HG02798 (cell line): ENCODE measurements at regions not wholly inside any gene's neighbourhood (a gene's known extent, or its start where the extent isn't known, plus 50 kb on each side); places are given as distances from the start of the nearest gene placed in this dataset.

ENCODE experiments used
- ATAC-seq: cut with Tn5 transposase; IDR thresholded peaks from one replicate; pipeline ENCODE4 v1.9.1; 2021; ENCODE audit warnings: mild to moderate bottlenecking; ENCODE audit not compliant: unreplicated experiment, poor library complexity

- ATAC-seq, result no peak
Measured at GRCh38 chr20:48198929-48199451, 413.7 kb upstream of the SULF2 start.

DNA sequence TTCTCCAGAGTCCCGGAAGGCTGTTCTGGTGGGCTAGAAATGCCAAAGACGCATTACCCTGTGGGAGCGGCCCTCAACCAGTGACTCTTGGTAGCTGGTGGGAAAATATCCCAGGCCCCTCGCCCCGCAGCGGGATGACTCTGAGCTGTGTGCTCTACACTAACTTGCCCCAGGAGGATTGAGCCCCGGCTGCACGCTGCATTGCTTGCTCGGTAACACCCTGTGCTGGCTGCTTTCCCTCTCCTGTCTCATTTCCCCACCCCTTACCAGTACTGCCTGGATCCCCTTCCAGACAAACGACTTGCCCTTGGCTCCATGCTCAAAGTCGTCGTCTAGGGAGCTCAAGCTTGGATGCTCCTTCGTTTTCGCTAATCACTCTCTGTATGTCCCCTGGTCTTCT is 411.8 kb upstream of the SULF2 start:
- no peak for ATAC-seq

DNA sequence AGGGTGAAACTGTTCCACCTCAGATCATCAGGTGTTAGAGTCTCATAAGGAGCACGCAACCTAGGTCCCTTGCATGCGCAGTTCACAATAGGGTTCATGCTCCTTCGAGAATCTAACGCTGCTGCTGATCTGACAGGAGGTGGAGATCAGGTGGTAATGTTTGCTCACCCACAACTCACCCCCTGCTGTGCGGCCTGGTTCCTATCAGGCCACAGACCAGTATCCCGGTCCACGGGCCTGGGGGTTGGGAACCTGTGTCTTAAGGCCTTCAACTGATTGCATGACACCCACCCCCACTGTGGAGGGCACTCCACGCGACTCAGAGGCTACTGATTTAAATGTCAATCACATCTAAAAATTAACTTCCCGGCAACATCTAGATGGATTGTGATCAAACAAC is 411.2 kb upstream of the SULF2 start:
- no peak for ATAC-seq

- ATAC-seq, result no peak
Measured at GRCh38 chr20:48196001-48196400, 410.7 kb upstream of the SULF2 start.

DNA sequence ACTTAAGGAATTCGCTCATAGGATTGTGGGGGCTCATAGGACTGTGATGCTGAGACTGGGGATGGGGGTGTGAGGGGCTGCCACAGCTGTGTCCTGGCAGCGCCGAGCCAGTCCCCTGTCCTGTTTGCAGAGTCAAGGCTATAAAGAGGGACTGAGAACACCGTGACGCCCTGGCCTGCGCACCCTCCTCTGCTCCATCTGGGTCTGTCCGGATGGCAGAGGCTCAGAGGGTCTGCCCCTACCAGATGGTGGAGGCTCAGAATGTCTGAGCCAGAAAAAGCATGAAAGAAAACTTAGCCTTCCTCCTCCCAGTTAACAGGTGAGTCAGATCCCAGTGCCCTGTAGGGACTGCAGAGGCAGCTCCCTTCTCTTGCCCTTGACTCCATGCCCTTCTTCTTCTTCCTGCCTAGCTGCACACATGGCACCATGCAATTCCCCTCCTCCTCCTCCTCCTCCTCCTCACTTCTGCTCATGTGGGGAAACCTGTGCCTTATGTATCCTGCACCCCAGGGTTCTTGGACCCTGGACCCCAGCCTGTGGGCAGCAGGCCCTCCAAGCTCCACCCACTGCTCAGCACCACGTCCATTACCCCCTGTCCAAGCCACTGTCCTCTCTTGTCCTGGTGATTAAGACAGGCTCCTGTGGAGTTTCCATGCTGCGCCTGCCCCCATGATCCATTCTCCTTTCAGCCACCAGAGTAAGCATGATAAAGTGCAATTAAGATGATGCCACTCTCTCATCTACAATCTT is 410.0 kb upstream of the SULF2 start:
- no peak for ATAC-seq

DNA sequence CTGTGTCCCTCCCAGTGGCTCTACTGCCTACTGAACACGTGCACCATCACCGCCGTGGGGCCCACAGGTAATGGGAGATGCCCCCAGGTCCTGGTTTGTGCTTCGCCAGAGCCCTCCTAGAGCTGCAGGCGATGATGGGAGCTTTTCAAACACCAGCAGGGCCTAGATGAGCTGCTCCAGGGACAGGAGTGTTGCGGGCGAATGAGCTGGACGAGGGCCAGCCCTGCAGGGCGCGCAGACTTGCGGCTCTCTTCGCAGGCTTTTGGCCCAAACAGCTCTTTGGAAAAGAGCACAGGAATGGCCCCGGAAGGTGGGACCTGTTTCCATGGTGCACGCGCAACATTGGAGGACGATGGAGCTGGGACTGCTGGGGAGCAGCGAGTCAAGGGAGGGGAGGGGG is 409.3 kb upstream of the SULF2 start:
- ATAC-seq, result no peak

GRCh38 chr20:48193627-48194425 is 408.5 kb upstream of the SULF2 start:
- ATAC-seq, result no peak

GRCh38 chr20:48192109-48192508 is 406.8 kb upstream of the SULF2 start:
- no peak for ATAC-seq

DNA sequence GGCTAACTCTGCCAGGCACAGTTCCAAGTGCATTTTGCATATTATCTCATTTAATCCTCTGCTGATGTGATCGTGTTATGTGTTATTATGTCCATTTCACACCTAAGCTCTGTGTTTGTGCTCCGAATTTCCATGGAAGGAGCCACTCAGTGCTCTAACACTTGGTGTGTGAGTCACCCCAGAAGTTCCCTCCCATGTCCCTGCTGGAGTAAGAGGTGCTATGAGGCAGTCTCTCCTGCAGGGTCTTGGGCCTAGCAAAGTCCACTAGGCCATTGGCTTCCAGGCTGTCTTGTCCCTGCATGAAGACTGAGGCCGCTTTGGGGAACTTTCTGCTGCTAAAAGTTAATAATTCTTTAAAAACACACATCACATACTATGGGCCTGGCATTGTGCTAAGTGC is 405.9 kb upstream of the SULF2 start:
- ATAC-seq, result no peak

DNA sequence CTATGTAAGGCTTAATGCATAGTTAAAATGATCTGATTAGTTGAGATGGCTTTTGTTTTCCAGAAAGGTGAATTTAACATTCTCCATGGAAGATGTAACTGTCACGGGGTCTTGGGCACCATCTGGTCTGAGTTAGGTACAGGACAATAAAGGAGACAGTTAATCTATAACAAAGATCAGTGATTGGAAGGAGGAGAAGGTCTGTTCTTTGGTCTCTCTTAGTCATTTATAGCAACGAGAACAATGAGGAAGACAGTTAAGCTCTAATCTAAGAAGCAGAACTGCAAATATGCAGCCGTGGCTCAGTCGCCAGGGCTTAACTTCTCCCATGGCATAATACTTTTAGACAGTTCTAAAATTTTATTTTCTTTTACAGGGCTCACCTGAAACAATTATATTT is 405.5 kb upstream of the SULF2 start:
- ATAC-seq, result no peak

GRCh38 chr20:48189181-48189580 is 403.9 kb upstream of the SULF2 start:
- no peak for ATAC-seq

- ATAC-seq, result no peak
Measured at GRCh38 chr20:48187851-48188250, 402.6 kb upstream of the SULF2 start.

DNA sequence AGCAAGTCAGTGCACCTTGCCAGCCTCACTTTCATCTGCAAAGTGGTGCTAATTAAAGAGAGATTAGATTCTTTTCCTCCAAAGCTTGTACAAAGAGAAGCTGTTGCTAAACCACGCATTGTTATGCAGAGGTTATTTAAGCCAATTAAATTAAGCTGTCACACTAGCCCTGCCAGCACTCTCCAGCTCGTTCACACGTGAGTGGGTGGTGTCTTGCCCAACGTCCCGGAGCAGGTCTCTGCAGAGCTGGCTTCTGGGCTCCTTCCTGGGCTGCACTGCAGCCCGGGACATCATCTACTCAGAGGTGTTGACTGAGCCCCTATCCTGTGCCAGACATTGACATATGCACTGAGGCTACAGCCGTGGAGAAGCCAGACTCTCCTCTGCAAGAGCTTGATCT is 401.6 kb upstream of the SULF2 start:
- no peak for ATAC-seq

GRCh38 chr20:48186447-48186846 is 401.2 kb upstream of the SULF2 start:
- ATAC-seq, result no peak

DNA sequence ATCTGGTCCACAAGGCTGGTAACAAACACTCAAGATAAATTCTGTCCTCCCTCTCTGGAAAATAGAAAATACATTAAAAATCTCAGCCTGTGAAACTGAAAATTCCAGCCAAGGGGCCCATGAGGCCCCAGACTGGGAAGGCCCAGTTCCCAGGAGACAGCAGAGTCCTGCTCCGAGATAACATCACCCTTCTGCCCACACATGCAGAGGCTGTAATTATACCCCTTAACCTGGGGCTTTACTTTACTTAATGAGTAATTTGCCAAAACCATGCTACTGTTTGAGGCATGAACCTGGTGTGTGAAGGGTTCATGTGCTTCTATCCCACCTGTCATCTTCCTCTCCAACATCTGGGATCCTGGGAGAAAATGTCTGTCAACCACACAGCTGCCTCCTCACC is 398.9 kb upstream of the SULF2 start:
- no peak for ATAC-seq

GRCh38 chr20:48181261-48181935 is 396.1 kb upstream of the SULF2 start:
- no peak for ATAC-seq

DNA sequence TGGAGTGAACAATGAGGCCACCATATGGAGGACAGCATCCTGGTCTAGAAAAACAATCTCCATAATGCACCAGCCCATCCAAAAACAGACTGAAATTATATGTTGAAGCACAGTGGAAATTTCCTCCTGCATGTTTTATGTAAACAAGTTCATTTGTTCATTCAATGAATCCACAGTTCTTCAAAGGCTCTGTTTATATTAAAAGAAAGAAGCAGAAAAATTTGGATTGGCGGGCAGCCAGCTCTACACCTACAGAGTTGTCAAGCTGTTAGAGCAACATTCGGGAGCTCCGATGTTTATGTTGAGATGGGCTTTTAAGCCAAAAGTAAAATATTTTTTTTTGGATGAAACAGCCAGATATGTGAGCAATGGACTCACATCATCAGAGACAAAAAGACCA is 395.3 kb upstream of the SULF2 start:
- ATAC-seq, result no peak

DNA sequence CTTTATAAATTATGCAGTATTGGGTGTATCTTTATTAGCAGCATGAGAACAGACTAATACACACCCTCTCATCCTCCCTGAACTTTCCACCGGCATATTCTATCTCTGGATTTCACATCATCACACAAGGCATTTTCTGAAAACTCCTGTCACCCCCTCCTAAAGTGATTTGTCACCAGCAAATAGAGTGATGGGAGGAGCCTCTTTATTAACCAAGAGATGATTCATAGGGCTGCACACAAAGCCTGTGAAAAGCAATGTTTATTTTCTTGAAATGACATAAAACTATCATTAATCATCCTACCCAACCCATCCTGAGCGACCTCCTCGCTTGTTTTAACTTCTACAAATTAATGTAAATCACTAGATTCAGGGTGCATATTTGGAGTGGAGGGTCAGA is 394.7 kb upstream of the SULF2 start:
- ATAC-seq, result no peak

DNA sequence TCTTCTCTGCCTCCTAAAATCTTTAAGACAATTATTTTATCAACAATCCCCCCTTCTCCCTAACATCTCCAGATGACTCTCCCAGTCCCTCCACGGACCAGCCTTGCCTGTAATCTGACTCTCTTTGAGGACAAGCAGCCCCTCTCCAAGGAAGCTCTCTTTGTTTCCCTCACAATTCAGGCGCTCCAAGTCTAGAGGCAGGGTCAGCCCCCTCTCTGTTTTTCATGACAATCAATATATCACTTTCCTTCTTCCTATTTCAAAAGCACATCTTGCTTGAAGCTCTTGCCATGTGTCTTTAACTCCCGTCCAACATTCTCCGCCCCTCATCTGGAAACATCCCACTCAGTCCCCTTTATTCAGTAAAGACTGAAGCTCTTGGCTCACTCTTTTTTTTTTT is 393.4 kb upstream of the SULF2 start:
- ATAC-seq, result no peak

GRCh38 chr20:48177058-48177457 is 391.8 kb upstream of the SULF2 start:
- no peak for ATAC-seq

DNA sequence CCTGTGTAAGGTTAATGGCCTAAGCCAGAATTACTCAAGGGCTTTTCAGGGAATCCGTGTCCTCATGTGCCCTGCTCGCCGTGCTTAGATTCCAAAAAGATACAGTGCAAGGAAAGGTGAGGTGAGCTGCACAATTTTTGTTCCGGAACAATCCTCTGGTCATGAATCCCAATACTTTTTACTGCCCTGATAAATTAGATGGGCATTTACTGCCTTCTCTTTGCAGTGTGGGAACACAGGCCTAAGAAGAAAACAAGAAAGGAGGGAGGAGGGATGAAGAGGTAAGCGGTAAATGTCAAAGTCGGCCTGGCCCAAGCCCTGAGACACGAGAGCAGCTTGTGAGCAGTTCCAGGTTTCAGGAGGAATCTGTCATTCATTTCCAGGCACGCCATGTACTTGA is 390.9 kb upstream of the SULF2 start:
- no peak for ATAC-seq
